ENCODE measurements at regions not wholly inside any gene's neighbourhood (a gene's known extent, or its start where the extent isn't known, plus 50 kb on each side); places are given as distances from the start of the nearest gene placed in this dataset.
"Not testable (repeated sequence)": the region's sequence is repeated elsewhere in the genome, so short reads cannot be mapped to it uniquely, and the experiment has no call there.

DNA sequence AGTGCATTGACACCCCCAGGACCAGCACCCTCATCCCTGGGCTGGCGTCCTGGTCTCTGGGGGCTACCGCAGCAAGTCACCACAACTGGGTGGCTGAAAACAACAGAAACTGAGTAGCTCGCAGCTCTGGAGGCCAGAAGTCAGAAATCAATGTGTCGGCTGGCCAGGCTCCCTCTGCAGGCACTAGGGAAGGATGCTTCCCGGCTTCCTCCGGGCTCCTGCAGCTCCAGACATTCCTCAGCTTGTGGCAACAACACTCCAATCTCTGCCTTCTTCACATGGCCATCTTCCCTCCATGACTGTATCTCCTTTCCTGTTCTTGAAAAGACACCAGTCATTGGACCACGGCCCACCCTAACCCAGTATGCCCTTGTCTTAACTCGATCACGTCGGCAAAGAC is 224.2 kb downstream of the NPHP4 start:
- intact Hi-C loops (cut with micrococcal nuclease) = no loop called here

DNA sequence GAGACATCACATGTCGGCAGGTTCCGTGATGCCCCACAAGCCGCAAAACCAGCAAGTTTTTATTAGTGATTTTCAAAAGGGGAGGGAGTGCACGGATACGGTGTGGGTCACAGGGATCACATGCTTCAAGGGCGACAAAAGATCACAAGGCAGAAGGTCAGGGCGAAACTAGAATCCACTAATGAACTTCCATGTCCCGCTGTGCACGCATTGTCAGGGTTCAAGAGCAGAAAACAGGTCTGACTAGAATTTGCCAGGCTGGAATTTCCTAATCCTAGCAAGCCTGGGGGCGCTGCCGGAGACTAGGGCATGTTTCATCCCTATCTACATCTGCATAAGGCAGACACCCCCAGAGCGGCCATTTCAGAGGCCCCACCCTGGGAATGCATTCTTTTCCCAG is 225.2 kb downstream of the NPHP4 start:
- intact Hi-C loops (cut with micrococcal nuclease) = not testable (repeated sequence)

DNA sequence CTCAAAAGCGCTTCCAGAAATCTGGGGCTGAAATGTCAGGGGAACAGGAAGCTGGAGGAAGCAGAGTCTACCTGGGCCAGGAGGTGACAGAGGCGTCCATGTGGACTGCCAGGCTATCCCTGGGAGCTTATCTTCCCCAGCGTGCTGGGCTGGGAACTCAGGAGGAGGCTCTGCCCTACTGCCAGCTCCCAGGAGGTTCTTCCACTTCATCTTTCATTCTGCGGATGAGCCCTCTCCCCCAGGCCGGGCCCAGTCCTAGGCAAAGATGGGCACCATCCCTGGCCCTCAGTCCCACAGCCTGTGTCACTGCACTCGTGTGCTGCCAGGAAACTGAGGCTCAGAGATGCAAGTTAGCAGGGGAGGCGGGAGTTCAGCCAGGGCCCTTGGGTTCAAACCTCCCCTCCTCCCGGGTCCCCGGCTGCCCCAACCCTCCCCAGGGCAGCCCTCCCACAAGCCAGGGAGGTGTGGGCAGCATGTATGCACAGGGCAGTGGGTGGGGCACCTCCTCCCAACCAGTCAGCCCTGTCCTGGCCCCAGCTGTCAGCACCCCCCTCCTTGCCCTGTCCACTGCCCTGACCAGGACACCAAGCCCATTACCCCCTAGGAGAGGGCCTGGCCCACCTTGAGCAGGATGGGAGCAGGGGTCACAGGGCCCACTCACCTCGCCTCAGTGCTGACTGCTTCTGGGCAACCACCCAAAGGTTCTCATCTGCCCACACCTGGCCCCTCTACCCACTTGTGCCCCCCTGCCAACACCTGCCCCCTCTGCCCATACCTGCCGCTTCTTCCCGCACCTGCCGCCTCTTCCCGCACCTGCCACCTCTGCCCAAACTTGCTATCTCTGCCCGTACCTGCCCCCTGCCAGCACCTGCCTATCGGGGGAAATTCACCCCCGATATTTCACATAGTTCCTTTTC is 226.0 kb downstream of the NPHP4 start:
- intact Hi-C loops (cut with micrococcal nuclease) = no loop called here

DNA sequence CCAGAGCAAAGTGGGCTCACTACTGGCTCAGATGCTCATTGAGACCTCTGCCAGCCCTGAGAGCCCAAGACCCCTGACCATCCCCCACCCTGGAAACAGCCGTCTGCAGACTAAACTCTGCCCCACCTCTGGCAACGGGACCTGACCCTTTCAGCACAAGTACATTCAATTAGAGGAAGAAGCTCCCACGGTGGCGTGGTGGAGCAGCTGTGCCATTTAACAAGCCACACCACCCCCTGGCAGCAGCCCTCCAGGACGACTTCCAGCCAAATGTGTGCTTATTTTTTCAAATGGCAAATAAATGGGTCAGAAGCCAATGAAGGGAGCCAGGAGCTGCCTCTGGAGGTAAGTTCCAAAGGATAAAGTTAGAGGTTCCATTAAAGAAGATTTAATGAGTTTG is 226.7 kb downstream of the NPHP4 start:
- intact Hi-C loops (cut with micrococcal nuclease) = no loop called here

DNA sequence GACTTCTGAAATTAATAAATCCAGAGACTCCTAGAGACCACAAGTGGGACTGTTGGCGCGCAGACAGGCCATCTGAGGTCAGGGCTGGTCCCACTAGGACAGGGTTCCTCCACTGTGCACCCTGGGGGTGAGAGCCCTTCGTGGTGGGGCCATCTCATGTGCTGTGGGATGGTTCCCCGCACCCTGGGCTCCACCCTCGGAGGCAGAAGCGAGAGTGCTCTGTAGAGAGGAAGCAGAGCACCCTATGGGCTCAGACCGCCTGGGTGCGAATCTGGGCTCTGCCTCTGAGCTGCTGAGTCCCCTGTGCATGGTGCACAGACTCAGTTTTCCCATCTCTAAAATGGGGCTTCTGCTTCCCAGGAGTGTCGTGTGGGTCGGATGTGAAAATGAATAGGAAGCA is 227.3 kb downstream of the NPHP4 start:
- intact Hi-C loops (cut with micrococcal nuclease) = no loop called here

DNA sequence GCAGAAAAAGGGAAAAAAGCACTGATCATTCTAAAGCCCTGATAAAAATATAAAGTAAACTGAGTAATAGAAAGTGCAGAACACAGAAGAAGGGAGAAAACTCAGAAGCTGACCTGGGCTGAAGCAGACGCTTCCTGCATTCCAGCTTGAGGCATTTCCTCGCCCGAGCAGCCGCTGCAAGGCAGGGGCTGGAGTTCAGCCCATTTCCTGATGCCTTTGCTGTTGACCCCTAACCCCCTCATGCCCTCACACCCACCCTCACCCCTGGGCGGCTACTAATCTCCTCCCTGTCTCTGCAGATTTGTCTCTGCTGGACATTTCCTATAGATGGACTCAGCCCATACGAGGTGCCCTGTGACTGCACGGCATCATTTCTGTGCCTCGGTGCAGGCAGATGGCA is 227.8 kb downstream of the NPHP4 start:
- intact Hi-C loops (cut with micrococcal nuclease) = no loop called here

DNA sequence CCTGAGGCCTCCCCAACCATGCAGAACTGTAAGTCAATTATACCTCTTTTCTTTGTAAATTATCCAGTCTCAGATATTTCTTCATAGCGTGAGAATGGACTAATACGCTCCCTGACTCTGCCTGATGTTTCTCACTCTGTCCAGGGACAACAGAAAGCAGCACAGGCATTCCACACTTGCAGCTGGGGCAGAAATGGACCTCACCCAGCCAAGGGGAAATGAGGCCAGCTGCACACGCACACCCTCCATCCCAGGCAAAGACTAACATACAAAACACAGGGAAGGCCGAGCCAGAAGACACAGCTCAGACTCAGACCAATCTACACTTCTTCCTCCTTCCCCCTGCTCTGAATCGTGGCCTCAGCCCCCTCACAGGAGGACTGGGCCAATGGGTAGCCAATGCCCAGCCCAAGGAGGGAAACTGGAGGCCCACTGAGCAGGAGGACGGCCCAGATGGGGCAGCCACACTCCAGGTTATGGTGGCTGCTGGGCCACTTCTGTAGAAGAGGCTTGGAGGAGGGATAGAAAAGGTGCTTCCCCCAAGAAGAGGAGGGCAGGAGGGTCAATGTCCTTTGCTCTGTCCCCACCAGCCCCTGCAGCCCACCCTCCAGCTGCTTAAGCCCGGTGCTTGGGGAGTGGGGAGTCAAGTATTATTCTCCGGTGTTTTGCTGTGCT is 228.4 kb downstream of the NPHP4 start:
- intact Hi-C loops (cut with micrococcal nuclease) = no loop called here

DNA sequence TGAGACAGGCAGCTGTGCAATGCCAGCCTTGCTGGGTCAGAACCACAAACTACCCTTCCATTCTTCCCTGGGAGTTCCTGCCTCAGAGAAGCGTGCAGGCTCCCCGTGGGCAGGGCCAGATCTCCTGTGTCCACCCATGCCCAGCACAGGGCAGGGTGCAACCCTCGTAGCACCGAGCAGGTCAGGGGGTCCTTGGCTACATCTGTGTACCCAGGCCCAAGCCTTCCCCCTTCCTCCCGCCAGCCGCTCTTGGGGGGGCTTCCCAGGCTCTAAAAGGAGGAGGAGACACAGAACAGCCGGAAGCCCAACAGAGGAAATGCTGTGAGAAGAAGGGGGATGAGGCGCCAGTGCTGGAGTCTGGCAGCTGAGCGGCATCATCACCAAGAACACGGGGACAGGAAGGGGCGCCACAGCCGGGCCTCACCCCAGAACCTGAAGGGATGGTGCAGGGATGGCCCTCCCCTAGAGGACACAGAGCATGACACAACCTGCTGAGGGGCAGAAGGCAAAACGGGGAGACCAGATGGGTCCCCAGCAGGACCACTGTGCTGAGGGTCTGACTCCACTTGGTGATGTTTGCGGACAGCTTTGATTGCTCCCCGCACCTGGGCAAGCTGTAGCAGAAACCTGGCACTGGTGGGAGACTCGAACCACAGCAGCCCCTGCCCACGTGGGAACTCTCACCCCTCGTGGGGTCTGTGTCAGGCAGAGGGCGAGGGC is 233.2 kb downstream of the NPHP4 start:
- intact Hi-C loops (cut with micrococcal nuclease) = no loop called here

DNA sequence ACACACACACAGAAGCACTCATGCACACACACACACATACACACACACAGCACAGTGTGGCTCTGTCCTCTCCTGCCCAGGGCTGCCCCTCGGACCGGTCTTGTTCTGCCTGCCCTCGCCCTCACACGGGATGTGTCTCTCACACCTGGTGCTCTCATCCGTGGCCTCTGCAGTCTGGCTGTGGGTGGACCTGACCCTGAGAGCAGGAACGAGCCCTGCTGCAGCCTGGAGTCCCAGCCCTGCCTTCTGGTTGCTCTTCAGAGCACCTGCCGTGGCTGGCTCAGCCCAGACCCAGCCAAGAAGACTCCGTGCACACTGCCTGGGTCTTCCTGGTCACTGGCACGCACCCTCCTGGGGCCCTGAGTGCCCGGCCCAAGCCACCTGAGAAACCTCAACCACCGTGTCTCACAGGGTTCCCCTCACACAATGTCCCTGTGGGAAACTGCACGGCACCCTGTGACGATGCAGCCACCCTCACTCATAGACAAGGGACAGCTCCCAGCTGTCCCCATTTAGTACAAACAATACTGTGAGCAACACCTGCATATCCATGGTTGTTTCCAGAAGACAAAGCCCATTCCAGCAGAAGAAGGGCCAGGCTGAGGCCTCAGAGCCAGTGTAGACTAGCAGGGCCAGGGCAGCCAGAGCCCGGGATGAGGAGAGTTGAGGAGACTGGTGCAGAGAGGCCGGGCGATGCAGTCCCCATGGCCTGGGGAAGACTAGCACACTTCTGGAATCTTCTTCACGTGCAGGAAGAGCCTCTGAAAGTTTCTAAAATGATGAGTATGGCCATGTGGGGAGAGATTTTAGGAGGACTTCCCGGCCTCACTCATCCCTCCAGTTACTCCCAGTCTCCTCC is 234.0 kb downstream of the NPHP4 start:
- intact Hi-C loops (cut with micrococcal nuclease) = no loop called here

DNA sequence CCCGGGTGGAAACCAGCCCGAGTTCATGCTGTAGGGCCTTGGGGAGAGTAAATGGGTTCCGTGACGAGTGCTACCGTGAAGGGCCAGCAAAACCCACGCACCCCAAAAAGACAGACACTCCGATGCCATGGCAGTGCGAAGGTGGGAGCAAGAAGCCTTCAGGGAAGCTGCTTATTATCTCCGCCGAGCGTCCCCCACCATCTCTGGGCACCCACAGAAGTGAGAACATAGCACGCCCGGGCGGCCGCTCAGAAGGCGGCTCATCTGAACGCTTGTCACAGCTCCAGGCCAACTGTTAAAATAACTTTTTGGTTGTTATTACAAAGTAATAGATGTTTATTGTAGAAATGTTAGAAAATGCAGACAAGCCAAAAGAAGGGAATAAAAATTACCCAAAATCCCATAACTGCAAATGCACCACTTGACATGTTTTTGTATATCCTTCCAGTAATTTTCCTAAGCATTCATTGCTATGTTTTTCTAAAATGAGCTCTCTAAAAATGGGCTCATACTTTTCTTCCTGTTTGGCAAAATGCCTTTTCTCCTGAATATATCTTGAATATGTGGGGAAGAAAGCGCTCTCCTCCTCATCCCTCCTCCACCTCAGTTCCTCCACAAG is 234.9 kb downstream of the NPHP4 start:
- intact Hi-C loops (cut with micrococcal nuclease) = no loop called here

DNA sequence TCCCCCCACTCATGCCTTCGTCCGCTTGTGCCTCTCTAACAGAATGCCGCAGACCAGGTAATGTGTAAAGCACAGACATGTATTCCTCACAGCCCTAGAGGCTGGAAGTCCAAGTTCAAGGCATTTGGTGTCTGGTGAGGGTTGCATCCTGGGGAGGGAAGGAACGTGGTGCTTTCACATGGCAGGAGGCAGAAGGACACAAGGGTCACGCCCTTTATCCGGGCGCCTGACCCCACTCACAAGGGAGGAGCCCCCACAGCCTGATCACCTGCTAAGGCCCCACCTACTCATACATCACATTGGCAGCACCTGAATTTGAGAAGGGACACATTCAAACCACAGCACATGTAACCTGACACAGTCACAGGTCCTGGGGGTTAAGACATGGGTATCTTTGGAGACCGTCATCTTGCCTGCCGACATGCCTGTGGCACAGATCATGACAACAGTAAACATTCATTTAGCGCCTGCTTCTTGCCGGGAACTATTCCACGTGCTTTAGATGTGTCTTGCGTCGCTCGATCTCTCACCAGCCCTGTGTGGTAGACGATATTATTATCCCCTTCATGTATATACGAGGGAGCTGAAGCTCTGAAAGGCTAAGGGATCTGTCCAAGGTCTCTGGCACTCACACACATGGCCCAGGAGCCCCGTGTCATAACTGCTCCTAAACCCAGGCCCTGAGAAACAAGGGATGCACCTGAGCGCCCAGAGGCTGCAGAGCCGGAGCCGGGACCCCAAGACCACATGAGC is 235.6 kb downstream of the NPHP4 start:
- intact Hi-C loops (cut with micrococcal nuclease) = no loop called here

DNA sequence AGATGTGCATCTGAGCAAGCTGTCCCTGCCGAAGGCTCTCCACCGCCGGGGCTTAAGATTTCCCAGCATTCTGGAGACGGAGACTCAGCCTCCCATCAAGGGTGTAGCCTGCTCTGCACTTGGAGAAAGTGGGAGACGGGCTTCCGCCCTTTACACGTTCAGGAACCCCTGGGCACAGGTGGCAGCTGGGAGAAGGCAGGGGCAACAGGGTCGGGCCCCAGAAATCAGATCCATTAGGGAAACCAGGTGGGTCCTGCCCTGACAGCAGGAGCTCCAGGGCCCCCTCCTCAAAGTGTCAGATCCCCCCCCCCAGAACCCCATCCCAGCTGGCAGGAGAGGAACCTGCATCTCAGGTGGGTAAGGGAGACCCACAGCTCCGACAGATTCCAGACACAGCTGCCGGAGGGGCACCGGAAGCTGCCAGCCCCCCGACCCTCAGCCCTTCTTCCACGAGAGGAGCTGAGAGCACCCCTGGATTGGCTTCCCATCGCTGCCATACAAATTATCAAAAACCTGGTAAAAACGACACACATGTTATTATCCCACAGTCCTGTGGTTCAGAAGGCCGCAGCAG is 236.6 kb downstream of the NPHP4 start:
- intact Hi-C loops (cut with micrococcal nuclease) = no loop called here

DNA sequence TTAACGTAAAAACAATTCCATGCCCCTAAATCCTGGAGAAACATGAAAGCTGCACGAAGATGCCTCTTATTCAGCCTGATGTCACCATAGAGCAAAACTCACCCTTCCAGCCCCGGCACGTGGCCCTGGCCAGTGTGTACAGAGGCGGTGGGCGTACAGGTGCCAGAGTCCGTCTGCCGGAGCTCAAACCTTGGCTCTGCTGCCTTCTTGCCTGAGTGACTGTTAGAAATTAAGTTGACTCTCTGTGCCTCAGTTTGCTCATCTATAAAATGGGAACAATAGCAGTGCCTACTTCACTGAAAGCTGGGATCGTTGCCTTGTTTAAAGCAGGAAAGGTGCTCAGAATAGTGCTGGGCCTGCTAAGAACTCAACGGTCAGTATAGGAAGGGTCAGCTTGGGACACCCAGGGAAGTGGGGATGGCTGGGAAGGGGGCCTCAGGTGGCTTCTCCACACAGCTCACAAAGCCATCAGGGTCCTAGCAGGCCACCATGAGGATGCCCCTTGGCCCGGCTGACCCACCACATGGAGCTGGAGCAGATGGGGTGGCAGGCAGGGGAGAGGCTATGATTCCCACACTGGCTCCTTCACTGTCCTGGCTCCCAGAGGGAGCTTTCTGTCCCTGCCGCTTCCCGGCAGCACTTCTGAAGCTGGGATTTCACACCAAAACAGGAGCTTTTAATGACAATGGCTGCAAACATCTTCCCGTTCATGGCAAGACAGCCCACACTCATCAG is 237.2 kb downstream of the NPHP4 start:
- intact Hi-C loops (cut with micrococcal nuclease) = no loop called here

DNA sequence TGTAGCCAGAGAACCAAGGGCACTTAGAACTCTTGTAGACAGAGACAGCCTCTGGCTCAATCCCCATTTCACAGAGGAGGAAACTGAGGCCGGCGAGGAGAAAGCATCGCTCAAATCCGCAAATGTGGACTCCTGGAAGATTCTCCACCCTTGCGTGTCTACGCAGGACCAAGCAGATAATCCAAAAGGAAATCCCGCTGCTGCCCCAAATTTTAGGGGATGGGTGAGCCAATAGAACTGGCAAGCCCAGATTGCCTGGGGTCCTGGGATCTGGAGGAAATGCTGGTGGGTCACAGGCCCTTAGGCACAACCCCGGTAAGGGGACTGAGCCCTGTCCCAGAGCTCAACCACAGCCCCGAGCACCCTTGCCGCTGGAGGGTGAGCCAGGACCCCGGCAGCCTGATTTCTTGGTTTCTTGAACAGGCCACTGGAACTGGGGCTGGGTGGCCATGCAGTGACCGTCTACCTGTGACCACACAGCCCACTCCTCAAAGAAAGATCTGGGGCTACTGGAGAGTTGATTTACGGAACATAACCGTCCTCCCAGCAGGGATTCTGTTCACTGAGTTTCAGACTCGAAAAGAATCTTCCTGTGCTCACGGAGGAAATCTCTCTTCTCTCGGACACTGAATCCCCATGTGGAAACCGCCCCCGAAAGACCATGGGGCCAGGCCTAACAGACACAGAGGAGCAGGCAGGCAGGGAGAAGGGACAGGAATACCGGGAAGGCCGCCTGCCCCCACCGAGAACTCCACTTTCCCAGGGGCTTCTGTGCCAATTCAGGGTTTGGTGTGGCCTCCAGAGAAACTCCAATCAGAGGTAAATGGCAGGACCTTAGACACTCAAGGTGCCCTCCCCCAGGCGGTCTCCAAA is 238.4 kb downstream of the NPHP4 start:
- intact Hi-C loops (cut with micrococcal nuclease) = no loop called here

DNA sequence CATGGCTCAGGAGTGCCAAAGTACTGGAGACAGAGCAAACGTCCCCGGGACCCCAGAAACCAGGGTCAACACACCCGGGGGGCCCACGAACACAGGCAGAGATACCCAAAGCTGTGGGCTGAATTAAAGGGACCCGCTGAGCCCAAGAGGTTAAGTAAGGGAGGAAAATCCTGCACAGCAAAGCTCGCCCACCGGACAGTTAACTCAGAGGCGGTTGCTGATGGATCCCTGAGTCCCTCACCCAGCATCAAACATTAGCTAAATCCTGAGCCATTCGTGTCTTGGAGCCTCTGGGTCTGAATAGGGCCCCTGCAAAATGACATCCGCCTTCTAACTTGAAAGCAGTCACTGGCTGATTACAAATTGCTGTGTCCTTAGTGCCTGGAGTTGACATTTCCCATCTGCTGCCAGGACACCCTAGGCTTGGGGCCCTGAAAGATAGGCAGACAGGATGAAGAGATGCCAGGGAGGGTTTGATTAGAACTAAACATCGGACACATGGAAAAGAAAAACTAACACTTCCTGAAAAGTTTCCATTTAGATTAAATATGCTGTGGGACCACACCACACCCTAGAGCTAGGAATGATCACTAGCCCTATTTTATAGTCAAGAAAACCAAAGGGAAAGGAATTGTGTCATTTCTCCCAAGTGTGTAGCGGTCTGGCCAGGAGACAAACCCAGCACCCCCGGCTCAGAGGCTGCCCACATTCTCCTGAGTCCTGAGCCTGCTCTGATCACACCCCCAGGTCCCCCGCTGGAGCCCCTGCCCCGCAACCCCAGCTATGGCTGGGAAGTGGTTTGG is 239.3 kb downstream of the NPHP4 start:
- intact Hi-C loops (cut with micrococcal nuclease) = no loop called here

DNA sequence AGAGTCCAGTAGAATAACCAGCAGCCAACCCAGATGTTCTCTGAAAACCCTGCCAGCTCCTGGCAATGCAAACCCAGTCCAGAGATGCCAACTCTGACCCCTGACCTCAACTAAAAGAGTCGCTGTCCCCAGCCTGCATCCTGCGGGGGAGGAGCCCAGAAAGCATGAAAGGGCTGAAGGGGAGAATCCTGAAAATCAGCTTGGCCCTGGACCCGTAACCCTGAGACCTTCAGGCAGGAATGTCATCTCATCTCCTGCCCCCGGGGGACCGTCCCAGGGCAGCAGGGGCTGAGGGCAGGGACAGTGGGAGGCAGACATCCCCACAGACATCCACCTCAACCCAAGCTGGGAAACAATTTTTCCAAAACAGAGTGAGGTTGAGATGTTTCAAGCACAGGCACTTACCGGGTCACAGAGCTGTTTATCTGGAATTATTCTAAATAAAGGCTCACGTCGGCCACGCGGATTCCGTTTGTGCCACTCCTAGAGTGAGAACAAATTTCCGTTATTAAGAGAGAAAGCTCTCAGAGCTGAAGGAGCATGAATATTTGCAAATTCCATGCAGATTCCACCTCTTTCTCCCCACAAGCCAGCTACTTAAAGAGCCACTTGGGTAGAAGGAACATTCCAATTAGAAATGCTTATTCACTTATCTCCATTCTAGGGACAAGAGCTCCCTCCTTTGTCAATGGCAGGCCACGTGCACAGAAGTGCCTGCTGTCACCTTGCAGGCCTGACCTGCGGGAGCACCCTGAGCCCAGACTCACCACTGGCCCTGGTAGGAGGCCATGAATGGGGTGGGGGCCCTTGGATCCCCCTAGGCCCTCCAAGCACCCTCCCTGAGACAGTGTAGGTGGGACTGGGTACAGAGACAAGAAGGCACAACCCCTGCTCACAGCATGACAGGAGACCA is 240.1 kb downstream of the NPHP4 start:
- intact Hi-C loops (cut with micrococcal nuclease) = no loop called here
